ENCODE measurements at regions not wholly inside any gene's neighbourhood (a gene's known extent, or its start where the extent isn't known, plus 50 kb on each side); places are given as distances from the start of the nearest gene placed in this dataset.

- TF ChIP-seq EZH2 (IDR thresholded peaks at IDR 0.05; ENCODE audit: insufficient read depth, poor library complexity, severe bottlenecking) (no peak), EZH2phosphoT487 (IDR thresholded peaks at IDR 0.05; ENCODE audit: insufficient read depth, low read depth) (no peak)
These were observed 97.2 kb upstream of the ATXN7L3B start for GRCh38 chr12:74440469-74440868.

Measured in GM23248 (cell line).